ENCODE measurements at regions not wholly inside any gene's neighbourhood (a gene's known extent, or its start where the extent isn't known, plus 50 kb on each side); places are given as distances from the start of the nearest gene placed in this dataset.

GRCh38 chr3:127356381-127356780 is 68.5 kb upstream of the PRR20G start:
- in situ Hi-C loops (cut with HindIII; ENCODE audit: low sequenced_read_pairs), result no loop called here

- in situ Hi-C loops (cut with HindIII; ENCODE audit: low sequenced_read_pairs), result no loop called here
Observed at GRCh38 chr3:127354761-127355160, 66.9 kb upstream of the PRR20G start.

- in situ Hi-C loops (cut with HindIII; ENCODE audit: low sequenced_read_pairs), result no loop called here
Observed at GRCh38 chr3:127352612-127353011, 64.8 kb upstream of the PRR20G start.

- in situ Hi-C loops (cut with HindIII; ENCODE audit: low sequenced_read_pairs), result no loop called here
Observed at GRCh38 chr3:127351775-127352350, 64.0 kb upstream of the PRR20G start.

GRCh38 chr3:127351321-127351720 is 63.5 kb upstream of the PRR20G start:
- in situ Hi-C loops (cut with HindIII; ENCODE audit: low sequenced_read_pairs), result no loop called here

- in situ Hi-C loops (cut with HindIII; ENCODE audit: low sequenced_read_pairs), result no loop called here
Observed at GRCh38 chr3:127350172-127351050, 62.6 kb upstream of the PRR20G start.

GRCh38 chr3:127349501-127350171 is 61.8 kb upstream of the PRR20G start:
- in situ Hi-C loops (cut with HindIII; ENCODE audit: low sequenced_read_pairs), result no loop called here

DNA sequence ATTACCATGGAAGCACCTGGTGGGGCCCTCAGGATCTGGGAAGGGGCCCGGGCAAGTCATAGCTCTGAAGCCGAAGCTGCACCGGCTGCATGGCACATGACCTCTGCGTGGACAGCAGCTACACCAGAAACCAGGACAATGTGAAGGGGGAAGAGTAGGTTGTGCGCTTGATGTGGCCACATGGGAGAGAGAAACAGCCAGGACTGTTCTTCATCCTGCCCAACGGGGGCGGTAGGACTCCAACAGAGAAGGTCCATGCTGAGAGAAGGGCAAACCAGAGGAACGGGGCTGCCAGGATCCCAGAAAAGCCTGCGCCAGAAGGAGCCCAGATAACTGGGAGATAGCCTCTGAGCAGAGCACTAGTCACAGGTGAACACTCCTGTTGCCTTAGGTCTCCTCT is 54.9 kb upstream of the PRR20G start:
- in situ Hi-C loops (cut with HindIII; ENCODE audit: low sequenced_read_pairs), result no loop called here

DNA sequence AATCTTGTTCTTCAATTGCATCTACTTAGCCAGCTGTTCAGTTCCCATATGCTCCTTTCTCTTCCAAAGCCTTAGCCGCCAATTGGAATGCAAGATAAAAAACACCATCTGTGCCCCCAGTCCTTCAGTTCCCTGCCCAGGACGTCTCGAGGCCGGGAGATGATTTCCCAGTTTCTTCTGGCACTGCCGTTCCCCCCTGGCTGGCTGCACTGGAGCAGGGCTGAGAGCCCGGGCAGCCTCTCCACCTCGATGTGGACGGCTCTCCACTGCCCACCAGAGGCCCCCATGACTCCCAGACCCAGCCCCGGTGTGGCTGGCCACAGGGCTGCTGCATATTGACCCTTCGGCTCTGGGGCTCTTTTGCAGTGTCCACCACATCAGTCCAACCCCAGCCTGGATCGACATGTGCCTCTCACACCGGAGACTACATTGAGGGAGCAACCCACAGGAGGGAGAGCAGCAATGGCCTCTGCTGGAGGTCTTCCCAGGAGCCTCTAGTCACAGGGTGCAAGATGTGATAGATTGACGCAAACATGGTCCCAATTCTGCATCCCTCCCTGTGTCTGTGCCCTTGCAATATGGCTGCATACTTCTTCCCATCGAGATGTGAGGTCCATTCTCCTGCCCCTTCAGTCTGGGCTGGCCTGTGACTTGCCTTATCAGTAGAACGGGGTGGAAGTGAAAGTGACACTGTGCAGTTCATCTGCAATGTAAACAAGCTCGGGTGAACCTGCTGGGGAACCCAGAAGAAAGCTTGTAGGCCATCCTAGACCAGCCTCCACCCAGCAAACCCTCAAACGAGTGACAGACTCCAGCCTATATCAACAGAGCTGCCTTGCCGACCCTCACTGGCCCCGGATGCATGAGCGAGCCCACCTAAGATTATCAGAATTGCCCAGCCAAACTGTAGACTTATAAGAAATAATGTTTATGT is 52.3 kb upstream of the PRR20G start:
- in situ Hi-C loops (cut with HindIII; ENCODE audit: low sequenced_read_pairs), result no loop called here

GRCh38 chr3:127339016-127339415 is 51.2 kb upstream of the PRR20G start:
- in situ Hi-C loops (cut with HindIII; ENCODE audit: low sequenced_read_pairs), result no loop called here

GRCh38 chr3:127337911-127338531 is 50.2 kb upstream of the PRR20G start:
- in situ Hi-C loops (cut with HindIII; ENCODE audit: low sequenced_read_pairs), result no loop called here

All from endothelial cell of hepatic sinusoid (primary cell).